IMR-90 (cell line): ENCODE measurements at regions not wholly inside any gene's neighbourhood (a gene's known extent, or its start where the extent isn't known, plus 50 kb on each side); places are given as distances from the start of the nearest gene placed in this dataset.

Source experiments
- BHLHE40 ChIP-seq: fragments of 150-350 bp; IDR thresholded peaks from 2 replicates; pipeline ENCODE4 v1.6.1; 2016; ENCODE audit warnings: mild to moderate bottlenecking, low read depth, low read length
- CTCF ChIP-seq: conservative IDR thresholded peaks from 2 replicates; pipeline ENCODE4 v1.5.1; 2012; ENCODE audit warnings: mild to moderate bottlenecking, low read depth, low read length, improper control_type of control experiment
- FOS ChIP-seq: fragments of 150-350 bp; IDR thresholded peaks from 2 replicates; pipeline ENCODE4 v1.6.1; 2016; ENCODE audit warnings: low read depth, low read length
- MAZ ChIP-seq: IDR thresholded peaks from 2 replicates; pipeline ENCODE4 v1.6.1; 2012; ENCODE audit warnings: low read depth, mild to moderate bottlenecking, low read length, improper control_type of control experiment, moderate library complexity, borderline replicate concordance
- MXI1 ChIP-seq: IDR thresholded peaks from 2 replicates; pipeline ENCODE4 v1.6.1; 2012; ENCODE audit warnings: low read depth, mild to moderate bottlenecking, low read length, moderate library complexity, borderline replicate concordance
- NFE2L2 ChIP-seq: fragments of 150-350 bp; IDR thresholded peaks from 2 replicates; pipeline ENCODE4 v1.6.1; 2016; ENCODE audit warnings: low read depth, mild to moderate bottlenecking, low read length
- POLR2A ChIP-seq: IDR thresholded peaks from 2 replicates; pipeline ENCODE4 v1.6.1; 2012; ENCODE audit warnings: mild to moderate bottlenecking, low read depth, low read length
- RAD21 ChIP-seq: IDR thresholded peaks from 2 replicates; pipeline ENCODE4 v1.6.1; 2012; ENCODE audit warnings: low read length, improper control_type of control experiment
- RFX5 ChIP-seq: IDR thresholded peaks from 2 replicates; pipeline ENCODE4 v1.8.0; 2012; ENCODE audit warnings: low read depth, mild to moderate bottlenecking, low read length, moderate library complexity
- SMC3 ChIP-seq: fragments of 150-350 bp; IDR thresholded peaks from 2 replicates; pipeline ENCODE4 v1.6.1; 2016; ENCODE audit warnings: low read depth, mild to moderate bottlenecking, antibody characterized with exemption, low read length, moderate library complexity
- USF2 ChIP-seq: fragments of 150-350 bp; IDR thresholded peaks from 2 replicates; pipeline ENCODE4 v1.6.1; 2017; ENCODE audit warnings: mild to moderate bottlenecking, antibody characterized with exemption, low read length, low read depth

- peak; percentile 61 for TF ChIP-seq CTCF
- no peak for TF ChIP-seq BHLHE40
- peak; percentile 80 for TF ChIP-seq RAD21
- TF ChIP-seq MXI1 = no peak
- no peak for TF ChIP-seq RFX5
- no peak for TF ChIP-seq POLR2A
- TF ChIP-seq MAZ = no peak
- TF ChIP-seq FOS = no peak
- no peak for TF ChIP-seq USF2
- TF ChIP-seq NFE2L2 = no peak
- TF ChIP-seq SMC3 = peak; percentile 60
Observed at GRCh38 chr4:82201805-82202641, 171.8 kb downstream of the HNRNPD start.
